ENCODE measurements at regions not wholly inside any gene's neighbourhood (a gene's known extent, or its start where the extent isn't known, plus 50 kb on each side); places are given as distances from the start of the nearest gene placed in this dataset.

GRCh38 chr11:126147208-126148111 is 64.0 kb downstream of the RPUSD4 start (continued):
- TF ChIP-seq ZNF398 (tag by site-specific recombination; IDR thresholded peaks at IDR 0.05) = 0 out of 2 replicates have a peak, but pooled peaks have one; percentile 17
- TF ChIP-seq KLF17 (tag by site-specific recombination; IDR thresholded peaks at IDR 0.05) = no peak
- no peak for TF ChIP-seq ZNF274 (IDR thresholded peaks at IDR 0.05; ENCODE audit: low read length)
- TF ChIP-seq ZNF274 (tag by site-specific recombination; IDR thresholded peaks at IDR 0.05; ENCODE audit: borderline replicate concordance) = no peak
- no peak for TF ChIP-seq ZFP41 (tag by site-specific recombination; IDR thresholded peaks at IDR 0.05; ENCODE audit: borderline replicate concordance)
- no peak for TF ChIP-seq ZNF544 (tag by site-specific recombination; IDR thresholded peaks at IDR 0.05)
- peak; percentile 86 for TF ChIP-seq GLIS1 (tag by site-specific recombination; IDR thresholded peaks at IDR 0.05)
- no peak for TF ChIP-seq ZBTB26 (tag by site-specific recombination; optimal IDR thresholded peaks at IDR 0.05)
- no peak for TF ChIP-seq ZSCAN30 (tag by site-specific recombination; IDR thresholded peaks at IDR 0.05)
- no peak for TF ChIP-seq ZBTB17 (tag by site-specific recombination; IDR thresholded peaks at IDR 0.05)
- 0 out of 2 replicates have a peak, but pooled peaks have one; percentile 28 for TF ChIP-seq GLIS2 (tag by site-specific recombination; IDR thresholded peaks at IDR 0.05)
- TF ChIP-seq ZNF777 (tag by site-specific recombination; IDR thresholded peaks at IDR 0.05; ENCODE audit: borderline replicate concordance) = no peak

- POLR2A ChIA-PET = interaction anchor here (0.9 to 1.5 kb wide), 5 partner anchors 12 to 85 kb away, joined by 3 to 5 read pairs (median 3); no protein-coding TSS in a partner anchor
- no peaks in the 10 kb centered on the region for H3K36me3 ChIP-seq (ENCODE audit: control insufficient read depth in 2 of 2, insufficient read depth in 1 of 2, low read length in 2 of 2)
- CTCF ChIA-PET = interaction anchor here (0.6 kb wide), 1 partner anchor 62 kb away, joined by 3 read pairs; no protein-coding TSS in a partner anchor
- H3K9me3 ChIP-seq (ENCODE audit: control insufficient read depth, insufficient read depth, low read depth, low read length) = no peaks in the 10 kb centered on the region
- peak overlapping the region; percentile 87 for H3K27ac ChIP-seq (ENCODE audit: extremely low read depth, low read depth, low read length)
- peaks cover 19% of the 10 kb centered on the region for H3K4me1 ChIP-seq (ENCODE audit: control insufficient read depth, insufficient read depth, low read length)
- H3K4me3 ChIP-seq (ENCODE audit: low read depth, low read length) = no peak overlapping the region
- TF ChIP-seq ZBTB11 (tag by site-specific recombination; conservative IDR thresholded peaks at IDR 0.05; ENCODE audit: low read depth) (no peak), ZNF449 (tag by site-specific recombination; IDR thresholded peaks at IDR 0.05) (no peak; the same call in 1 of the 2 replicates), ZNF280C (tag by site-specific recombination; IDR thresholded peaks at IDR 0.05) (no peak), ZIC2 (tag by site-specific recombination; IDR thresholded peaks at IDR 0.05) (0 out of 2 replicates have a peak, but pooled peaks have one; percentile 10), ZNF791 (tag by site-specific recombination; IDR thresholded peaks at IDR 0.05) (no peak), TRIM28 (IDR thresholded peaks at IDR 0.05; ENCODE audit: borderline replicate concordance, low read length) (peak; percentile 28; the same call in 1 of the 2 replicates), ZNF112 (tag by site-specific recombination; IDR thresholded peaks at IDR 0.05) (no peak), FEZF1 (tag by site-specific recombination; IDR thresholded peaks at IDR 0.05) (no peak), HOXA7 (CRISPR knock-in tag; IDR thresholded peaks at IDR 0.05; ENCODE audit: borderline replicate concordance) (no peak), HOXC10 (CRISPR knock-in tag; IDR thresholded peaks at IDR 0.05) (no peak), ZNF544 (tag by site-specific recombination; IDR thresholded peaks at IDR 0.05) (no peak), ZNF792 (tag by site-specific recombination; IDR thresholded peaks at IDR 0.05) (no peak)
Measured at GRCh38 chr11:126146454-126147192, 64.8 kb downstream of the RPUSD4 start.

All from HEK293 (cell line).